GM12891 (cell line): ENCODE measurements at regions not wholly inside any gene's neighbourhood (a gene's known extent, or its start where the extent isn't known, plus 50 kb on each side); places are given as distances from the start of the nearest gene placed in this dataset.

ENCODE experiments used
- DNase-seq: peaks from one replicate; pipeline ENCODE4 v3.0.0; 2011; ENCODE audit warnings: low spot score; ENCODE audit not compliant: insufficient read length
- FAIRE-seq: peaks from 2 replicates; lab custom pipeline; 2011; peaks lifted over from hg19 to GRCh38; lab: Jason Lieb, UNC
- PAX5 ChIP-seq: IDR thresholded peaks from 2 replicates; pipeline ENCODE4 v1.6.1; 2011; ENCODE audit warnings: low read length, moderate library complexity, mild to moderate bottlenecking; ENCODE audit not compliant: insufficient read depth, severe bottlenecking
- POLR2A ChIP-seq: IDR thresholded peaks from 2 replicates; pipeline ENCODE4 v1.6.1; 2011; ENCODE audit warnings: low read depth, low read length, control low read depth
- POLR2AphosphoS5 ChIP-seq: IDR thresholded peaks from 2 replicates; pipeline ENCODE4 v1.6.1; 2011; ENCODE audit warnings: low read depth, low read length, control low read depth
- POU2F2 ChIP-seq: IDR thresholded peaks from 2 replicates; pipeline ENCODE4 v1.6.1; 2011; ENCODE audit warnings: low read depth, mild to moderate bottlenecking, control low read depth, low read length, moderate library complexity
- SPI1 ChIP-seq: IDR thresholded peaks from 2 replicates; pipeline ENCODE4 v1.6.1; 2011; ENCODE audit warnings: low read depth, low read length, control low read depth
- TAF1 ChIP-seq: IDR thresholded peaks from 2 replicates; pipeline ENCODE4 v1.6.1; 2011; ENCODE audit warnings: low read depth, low read length, control low read depth

GRCh38 chr18:43547456-43547855 is 270.2 kb upstream of the SYT4 start:
- no peak for FAIRE-seq
- no peak for DNase-seq
- no peak for TF ChIP-seq PAX5
- no peak for TF ChIP-seq POLR2AphosphoS5
- TF ChIP-seq POLR2A, result no peak
- TF ChIP-seq TAF1, result no peak
- TF ChIP-seq POU2F2, result no peak
- TF ChIP-seq SPI1, result no peak

- FAIRE-seq, result no peak
- no peak for DNase-seq
- TF ChIP-seq POLR2A, result no peak
- TF ChIP-seq PAX5, result no peak
- no peak for TF ChIP-seq TAF1
- no peak for TF ChIP-seq POU2F2
- no peak for TF ChIP-seq SPI1
- no peak for TF ChIP-seq POLR2AphosphoS5
Measured at GRCh38 chr18:43559507-43559906, 282.2 kb upstream of the SYT4 start.

GRCh38 chr18:43563780-43564179 is 286.5 kb upstream of the SYT4 start:
- TF ChIP-seq PAX5 (no peak), TAF1 (no peak), POLR2A (no peak), POU2F2 (no peak), POLR2AphosphoS5 (no peak), SPI1 (no peak)
- DNase-seq, result no peak
- FAIRE-seq, result no peak

- no peak for TF ChIP-seq POLR2AphosphoS5
- TF ChIP-seq PAX5, result no peak
- TF ChIP-seq POU2F2, result no peak
- TF ChIP-seq TAF1, result no peak
- TF ChIP-seq POLR2A, result no peak
- TF ChIP-seq SPI1, result no peak
- FAIRE-seq, result no peak
Measured at GRCh38 chr18:43570593-43570992, 293.3 kb upstream of the SYT4 start.

GRCh38 chr18:43571078-43571689 is 293.9 kb upstream of the SYT4 start:
- FAIRE-seq, result peak; percentile 75
- no peak for DNase-seq
- TF ChIP-seq POU2F2, result no peak

More at GRCh38 chr18:43570593-43570992, 293.3 kb upstream of the SYT4 start:
- no peak for DNase-seq

GRCh38 chr18:43572163-43572562 is 294.9 kb upstream of the SYT4 start:
- TF ChIP-seq POLR2A (no peak), TAF1 (no peak), POU2F2 (no peak), PAX5 (no peak)
- no peak for FAIRE-seq
- no peak for DNase-seq

- DNase-seq, result no peak
- TF ChIP-seq POLR2A (no peak), PAX5 (no peak), SPI1 (no peak), TAF1 (no peak), POU2F2 (no peak), POLR2AphosphoS5 (no peak)
- no peak for FAIRE-seq
Measured at GRCh38 chr18:43574974-43575373, 297.7 kb upstream of the SYT4 start.

- no peak for DNase-seq
- no peak for TF ChIP-seq POU2F2
- TF ChIP-seq SPI1, result no peak
- TF ChIP-seq PAX5, result no peak
- FAIRE-seq, result no peak
Measured at GRCh38 chr18:43578211-43578610, 300.9 kb upstream of the SYT4 start.

- DNase-seq (no peak), FAIRE-seq (no peak)
- no peak for TF ChIP-seq SPI1
- no peak for TF ChIP-seq PAX5
- no peak for TF ChIP-seq TAF1
- no peak for TF ChIP-seq POLR2A
- no peak for TF ChIP-seq POLR2AphosphoS5
- TF ChIP-seq POU2F2, result no peak
Measured at GRCh38 chr18:43578706-43579105, 301.4 kb upstream of the SYT4 start.

GRCh38 chr18:43581936-43582519 is 304.7 kb upstream of the SYT4 start:
- DNase-seq (no peak), FAIRE-seq (no peak)
- TF ChIP-seq POU2F2 (no peak), POLR2A (no peak), SPI1 (no peak), POLR2AphosphoS5 (no peak), PAX5 (no peak), TAF1 (no peak)
